HEK293 (cell line): ENCODE measurements at regions not wholly inside any gene's neighbourhood (a gene's known extent, or its start where the extent isn't known, plus 50 kb on each side); places are given as distances from the start of the nearest gene placed in this dataset.

Source experiments
- CTCF ChIA-PET: fragments of 350-600 bp; formaldehyde crosslinking; extraction: SDS; loops from one replicate; lab custom pipeline; 2021; ENCODE audit warnings: antibody characterized with exemption; lab: Yijun Ruan, JAX
- POLR2A ChIA-PET: fragments of 300-600 bp; formaldehyde crosslinking; extraction: SDS; loops from one replicate; lab custom pipeline; 2020; ENCODE audit warnings: antibody characterized with exemption, inconsistent platforms; lab: Yijun Ruan, JAX
- H3K27ac ChIP-seq: fragments of 200-500 bp; sonication (Bioruptor generic); 2 replicates; pipeline ENCODE4 v1.5.1; 2014; ENCODE audit warnings: low read depth, low read length, control low read depth, inconsistent platforms; ENCODE audit errors: extremely low read depth
- H3K36me3 ChIP-seq, 2 experiments: fragments of 200-500 bp in 1 of 2; sonication (Bioruptor generic) in 1 of 2; 1 replicate in 1 of 2; 2 replicates in 1 of 2; pipeline ENCODE4 v1.5.1; 2014 to 2017; ENCODE audit warnings: inconsistent platforms in 2 of 2, low read length in 2 of 2; ENCODE audit not compliant: control insufficient read depth in 2 of 2, insufficient read depth in 1 of 2
- H3K4me1 ChIP-seq: fragments of 200-500 bp; sonication (Bioruptor generic); 2 replicates; pipeline ENCODE4 v1.5.1; 2014; ENCODE audit warnings: mild to moderate bottlenecking, low read length, inconsistent platforms; ENCODE audit not compliant: control insufficient read depth, insufficient read depth
- H3K4me3 ChIP-seq: 2 replicates; pipeline ENCODE4 v1.5.1; 2011; ENCODE audit warnings: low read depth, mild to moderate bottlenecking, control low read depth, low read length, moderate library complexity
- H3K9me3 ChIP-seq: fragments of 200-500 bp; sonication (Bioruptor generic); 2 replicates; pipeline ENCODE4 v1.5.1; 2014; ENCODE audit warnings: low read depth, low read length, inconsistent platforms; ENCODE audit not compliant: control insufficient read depth, insufficient read depth
- FEZF1 ChIP-seq: fragments of 450-650 bp; formaldehyde crosslinking; IDR thresholded peaks from 2 replicates; pipeline ENCODE4 v1.5.1; 2016; ENCODE audit warnings: missing biosample characterization, missing genetic modification characterization
- GFI1B ChIP-seq: fragments of 450-650 bp; formaldehyde crosslinking; IDR thresholded peaks from 2 replicates; pipeline ENCODE4 v1.5.1; 2016; ENCODE audit warnings: missing biosample characterization, missing genetic modification characterization
- KLF17 ChIP-seq: fragments of 450-650 bp; formaldehyde crosslinking; IDR thresholded peaks from 2 replicates; pipeline ENCODE4 v1.5.1; 2016; ENCODE audit warnings: missing biosample characterization, missing genetic modification characterization
- OSR2 ChIP-seq: fragments of 450-650 bp; formaldehyde crosslinking; IDR thresholded peaks from 2 replicates; pipeline ENCODE4 v1.5.1; 2016; ENCODE audit warnings: missing biosample characterization, missing genetic modification characterization
- SALL2 ChIP-seq: fragments of 450-650 bp; formaldehyde crosslinking; IDR thresholded peaks from 2 replicates; pipeline ENCODE4 v1.5.0; 2017; ENCODE audit warnings: missing biosample characterization, mild to moderate bottlenecking, missing genetic modification characterization, borderline replicate concordance
- ZNF138 ChIP-seq: fragments of 450-650 bp; formaldehyde crosslinking; IDR thresholded peaks from 2 replicates; pipeline ENCODE4 v1.5.1; 2016; ENCODE audit warnings: missing biosample characterization, missing genetic modification characterization, borderline replicate concordance
- ZNF155 ChIP-seq: fragments of 450-650 bp; formaldehyde crosslinking; IDR thresholded peaks from 2 replicates; pipeline ENCODE4 v1.5.1; 2016; ENCODE audit warnings: missing biosample characterization, missing genetic modification characterization
- ZNF2 ChIP-seq: fragments of 450-650 bp; formaldehyde crosslinking; IDR thresholded peaks from 2 replicates; pipeline ENCODE4 v1.5.1; 2016; ENCODE audit warnings: missing biosample characterization, missing genetic modification characterization
- ZNF214 ChIP-seq: fragments of 450-650 bp; formaldehyde crosslinking; IDR thresholded peaks from 2 replicates; pipeline ENCODE4 v1.5.1; 2017; ENCODE audit warnings: missing biosample characterization, mild to moderate bottlenecking, missing genetic modification characterization, borderline replicate concordance
- ZNF335 ChIP-seq: fragments of 450-650 bp; formaldehyde crosslinking; conservative IDR thresholded peaks from 2 replicates; pipeline ENCODE4 v1.5.1; 2016; ENCODE audit warnings: missing biosample characterization, missing genetic modification characterization
- ZNF404 ChIP-seq: fragments of 450-650 bp; formaldehyde crosslinking; IDR thresholded peaks from 2 replicates; pipeline ENCODE4 v1.5.1; 2017; ENCODE audit warnings: missing biosample characterization, missing genetic modification characterization
- ZNF416 ChIP-seq: fragments of 450-650 bp; formaldehyde crosslinking; IDR thresholded peaks from 2 replicates; pipeline ENCODE4 v1.5.1; 2016; ENCODE audit warnings: missing biosample characterization, missing genetic modification characterization
- ZNF423 ChIP-seq: fragments of 450-650 bp; formaldehyde crosslinking; IDR thresholded peaks from 2 replicates; pipeline ENCODE4 v1.5.1; 2016; ENCODE audit warnings: missing biosample characterization, missing genetic modification characterization
- ZNF585B ChIP-seq: fragments of 450-650 bp; formaldehyde crosslinking; IDR thresholded peaks from 2 replicates; pipeline ENCODE4 v1.5.1; 2016; ENCODE audit warnings: missing biosample characterization, missing genetic modification characterization
- ZNF596 ChIP-seq: fragments of 450-650 bp; IDR thresholded peaks from 2 replicates; pipeline ENCODE4 v1.5.0; 2018; ENCODE audit warnings: missing biosample characterization, mild to moderate bottlenecking, missing genetic modification characterization, moderate library complexity
- ZNF654 ChIP-seq: fragments of 450-650 bp; formaldehyde crosslinking; IDR thresholded peaks from 2 replicates; pipeline ENCODE4 v1.5.1; 2016; ENCODE audit warnings: low read depth, missing biosample characterization, missing genetic modification characterization
- ZNF791 ChIP-seq: fragments of 450-650 bp; formaldehyde crosslinking; IDR thresholded peaks from 2 replicates; pipeline ENCODE4 v1.5.1; 2016; ENCODE audit warnings: missing biosample characterization, missing genetic modification characterization
- ZSCAN23 ChIP-seq: fragments of 450-650 bp; formaldehyde crosslinking; IDR thresholded peaks from 2 replicates; pipeline ENCODE4 v1.5.1; 2016; ENCODE audit warnings: missing biosample characterization, missing genetic modification characterization
- TF ChIP-seq, protein P1 (sequence below): fragments of 450-650 bp; formaldehyde crosslinking; IDR thresholded peaks from 2 replicates; pipeline ENCODE4 v1.5.1; 2016; ENCODE audit warnings: missing biosample characterization, missing genetic modification characterization

DNA sequence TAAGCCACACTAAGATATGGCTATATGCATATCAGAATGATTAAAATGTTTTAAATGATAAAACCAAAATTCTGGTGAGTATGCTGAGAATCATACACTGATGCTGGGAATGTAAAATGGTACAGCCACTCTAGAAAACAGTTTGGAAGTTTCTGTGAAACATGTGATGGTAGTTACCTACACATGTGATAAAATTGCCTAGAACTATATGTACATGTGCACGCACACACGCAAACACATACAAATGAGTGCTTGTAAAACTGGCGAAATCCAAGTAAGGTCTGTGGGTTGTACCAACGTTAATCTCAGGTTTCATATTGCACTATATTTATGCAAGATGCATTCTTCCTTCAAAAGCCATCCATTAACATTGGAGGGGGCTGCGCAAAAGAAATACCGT lies 195.0 kb upstream of the RAB6C start:
- POLR2A ChIA-PET, result no interaction called here
- Histone ChIP-seq H3K9me3 (no peaks in the 10 kb centered on the region), H3K27ac (no peak overlapping the region), H3K36me3 (no peaks in the 10 kb centered on the region), H3K4me1 (peaks cover 6% of the 10 kb centered on the region; the same call in 1 of the 2 replicates), H3K4me3 (no peak overlapping the region)
- TF ChIP-seq ZNF155 (tag by site-specific recombination) (no peak), ZNF138 (tag by site-specific recombination) (no peak), ZNF2 (tag by site-specific recombination) (no peak)
- CTCF ChIA-PET, result no interaction called here

DNA sequence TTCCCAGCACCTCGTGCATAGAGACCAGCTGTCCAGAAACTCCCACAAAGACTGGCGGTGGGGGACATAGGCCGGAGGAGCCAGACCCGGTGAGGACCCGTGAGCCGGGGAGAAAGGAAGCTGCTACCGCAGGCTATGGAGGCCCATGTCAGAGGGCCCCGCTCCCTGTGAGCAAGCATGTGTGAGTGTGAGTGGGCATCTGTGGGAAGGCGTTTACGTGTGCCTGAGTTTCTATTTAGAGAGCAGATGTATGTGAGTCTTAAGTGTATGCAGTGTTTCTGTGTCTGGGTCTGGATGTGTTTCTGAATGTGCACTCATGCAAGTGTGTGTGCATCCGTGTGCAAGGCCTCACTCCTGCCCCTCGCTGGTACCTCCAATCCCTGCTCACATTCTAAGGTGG lies 187.8 kb upstream of the RAB6C start:
- H3K4me1 ChIP-seq, result no peaks in the 10 kb centered on the region
- no peaks in the 10 kb centered on the region for H3K36me3 ChIP-seq
- ChIA-PET CTCF (no interaction called here), POLR2A (no interaction called here)
- H3K4me3 ChIP-seq, result no peak overlapping the region
- H3K9me3 ChIP-seq, result no peaks in the 10 kb centered on the region
- TF ChIP-seq SALL2 (tag by site-specific recombination) (no peak), ZNF654 (tag by site-specific recombination) (no peak), GFI1B (no peak), ZNF404 (tag by site-specific recombination) (no peak), ZNF791 (no peak), OSR2 (tag by site-specific recombination) (no peak), ZNF138 (tag by site-specific recombination) (no peak), ZNF416 (no peak), ZNF214 (tag by site-specific recombination) (no peak), ZNF585B (tag by site-specific recombination) (no peak), ZSCAN23 (no peak)
- TF ChIP-seq, protein P1, sequence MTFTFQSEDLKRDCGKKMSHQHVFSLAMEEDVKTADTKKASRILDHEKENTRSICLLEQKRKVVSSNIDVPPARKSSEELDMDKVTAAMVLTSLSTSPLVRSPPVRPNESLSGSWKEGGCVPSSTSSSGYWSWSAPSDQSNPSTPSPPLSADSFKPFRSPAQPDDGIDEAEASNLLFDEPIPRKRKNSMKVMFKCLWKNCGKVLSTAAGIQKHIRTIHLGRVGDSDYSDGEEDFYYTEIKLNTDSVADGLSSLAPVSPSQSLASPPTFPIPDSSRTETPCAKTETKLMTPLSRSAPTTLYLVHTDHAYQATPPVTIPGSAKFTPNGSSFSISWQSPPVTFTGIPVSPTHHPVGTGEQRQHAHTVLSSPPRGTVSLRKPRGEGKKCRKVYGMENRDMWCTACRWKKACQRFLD (tag by site-specific recombination), result no peak
- TF ChIP-seq, all 188 proteins: peak for 0
- H3K27ac ChIP-seq, result no peak overlapping the region

GRCh38 chr2:129793431-129793902 lies 186.0 kb upstream of the RAB6C start:
- ChIA-PET POLR2A (no interaction called here), CTCF (interaction anchor here (0.5 kb wide), 1 partner anchor 1214 kb away, joined by 3 read pairs; no protein-coding TSS in a partner anchor)
- H3K36me3 ChIP-seq, result no peaks in the 10 kb centered on the region
- no peaks in the 10 kb centered on the region for H3K4me1 ChIP-seq
- no peaks in the 10 kb centered on the region for H3K9me3 ChIP-seq
- TF ChIP-seq ZNF335 (tag by site-specific recombination), result no peak
- peak; percentile 42; the same call in 1 of the 2 replicates for TF ChIP-seq FEZF1 (tag by site-specific recombination)
- TF ChIP-seq KLF17 (tag by site-specific recombination), result no peak
- TF ChIP-seq ZNF423, result no peak
- H3K4me3 ChIP-seq, result no peak overlapping the region
- H3K27ac ChIP-seq, result no peak overlapping the region

DNA sequence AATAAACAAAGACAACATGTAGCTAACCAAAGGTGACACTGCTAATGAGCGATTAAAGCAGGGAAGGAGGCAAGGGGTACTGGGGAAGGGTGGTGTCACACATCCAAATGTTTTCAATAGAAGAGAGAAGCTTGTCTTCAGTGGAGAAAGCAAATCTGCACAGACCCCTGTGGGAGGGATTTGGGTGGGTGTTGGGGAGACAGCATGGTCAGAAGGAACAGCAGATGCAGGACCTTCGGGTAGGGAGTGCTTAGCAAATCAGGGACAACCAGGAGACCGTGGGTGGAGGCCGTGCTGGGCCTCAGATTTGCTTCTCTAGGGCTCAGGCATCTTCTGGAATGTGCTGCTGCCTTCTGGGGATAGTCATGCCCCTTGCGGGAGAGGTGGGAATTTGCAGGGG lies 185.3 kb upstream of the RAB6C start:
- POLR2A ChIA-PET, result no interaction called here
- H3K4me3 ChIP-seq, result no peak overlapping the region
- no peak overlapping the region for H3K27ac ChIP-seq
- no peak for TF ChIP-seq ZNF596 (tag by site-specific recombination)
- CTCF ChIA-PET, result interaction anchor here (0.5 kb wide), 1 partner anchor 1213 kb away, joined by 3 read pairs; no protein-coding TSS in a partner anchor
- no peaks in the 10 kb centered on the region for H3K36me3 ChIP-seq
- H3K4me1 ChIP-seq, result no peaks in the 10 kb centered on the region
- H3K9me3 ChIP-seq, result no peaks in the 10 kb centered on the region
